Skin of body (tissue), 1 donor: ENCODE measurements at regions not wholly inside any gene's neighbourhood (a gene's known extent, or its start where the extent isn't known, plus 50 kb on each side); places are given as distances from the start of the nearest gene placed in this dataset.
"Not testable (repeated sequence)": the region's sequence is repeated elsewhere in the genome, so short reads cannot be mapped to it uniquely, and the experiment has no call there.

ENCODE experiments used
- DNase-seq: peaks from one replicate; lab custom pipeline; 2025; lab: John Stamatoyannopoulos, UW

DNA sequence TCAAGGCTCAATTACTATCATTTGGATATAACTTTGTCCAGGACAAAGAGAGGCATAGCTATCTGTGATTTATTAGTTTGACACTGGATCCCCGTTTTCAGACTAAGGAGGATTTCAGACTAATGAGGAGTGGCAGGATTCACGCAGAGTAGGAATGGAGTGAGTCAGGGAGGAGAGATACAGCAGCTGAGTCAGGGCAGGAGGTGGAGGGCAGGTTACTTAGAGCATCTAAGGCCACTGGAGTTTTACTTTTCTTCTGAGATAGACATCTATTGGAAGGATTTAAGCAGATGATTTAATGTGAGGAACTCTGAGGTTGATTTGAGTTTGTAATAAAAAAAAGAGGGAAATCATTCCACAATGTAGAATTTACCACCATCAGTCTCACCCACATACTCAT lies 110.6 kb downstream of the RPIA start:
- not testable (repeated sequence) for DNase-seq

GRCh38 chr2:88807237-88807962 lies 115.9 kb downstream of the RPIA start:
- DNase-seq = no peak

DNA sequence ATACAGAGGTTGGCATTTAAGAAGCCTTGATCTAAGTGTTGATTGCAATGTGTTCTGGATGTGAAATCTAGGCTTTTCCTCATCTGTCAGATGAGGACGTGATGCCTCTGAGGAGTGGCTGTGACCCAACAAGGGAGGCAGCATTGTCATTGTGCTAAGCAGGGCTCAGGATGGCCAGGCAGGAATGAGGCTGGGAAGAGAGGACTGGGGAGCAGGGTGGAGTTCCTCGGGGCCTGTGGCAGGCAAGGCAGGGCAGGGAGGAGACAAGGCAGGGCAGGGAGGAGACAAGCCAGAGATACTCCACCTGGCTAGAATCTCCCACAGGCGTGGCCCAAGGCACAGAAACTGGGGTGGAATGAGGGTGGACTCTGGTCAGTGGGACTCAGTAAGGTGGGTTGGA lies 116.6 kb downstream of the RPIA start:
- DNase-seq = no peak

GRCh38 chr2:88808652-88809051 lies 117.2 kb downstream of the RPIA start:
- DNase-seq = no peak

- DNase-seq = no peak
Measured at GRCh38 chr2:88809216-88809615, 117.7 kb downstream of the RPIA start.

DNA sequence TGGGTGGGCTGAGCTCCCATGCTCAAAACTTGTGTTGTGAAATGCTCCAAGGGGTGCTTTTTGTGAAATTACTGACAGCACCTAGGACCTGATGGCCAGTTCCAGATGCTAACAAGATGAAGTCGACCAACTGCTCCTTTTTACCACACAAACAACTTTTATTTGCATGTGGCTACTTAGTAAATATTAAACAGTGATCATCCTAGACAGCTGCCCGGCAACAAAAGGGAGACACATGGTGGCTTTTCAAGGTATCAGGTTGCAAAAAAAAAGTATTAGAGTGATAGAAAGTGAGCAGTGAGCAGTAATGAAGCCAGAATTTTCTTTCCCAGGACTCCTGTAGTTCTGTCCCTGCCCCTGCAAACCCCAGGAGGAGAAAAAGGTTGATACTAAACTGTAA lies 118.5 kb downstream of the RPIA start:
- no peak for DNase-seq

DNA sequence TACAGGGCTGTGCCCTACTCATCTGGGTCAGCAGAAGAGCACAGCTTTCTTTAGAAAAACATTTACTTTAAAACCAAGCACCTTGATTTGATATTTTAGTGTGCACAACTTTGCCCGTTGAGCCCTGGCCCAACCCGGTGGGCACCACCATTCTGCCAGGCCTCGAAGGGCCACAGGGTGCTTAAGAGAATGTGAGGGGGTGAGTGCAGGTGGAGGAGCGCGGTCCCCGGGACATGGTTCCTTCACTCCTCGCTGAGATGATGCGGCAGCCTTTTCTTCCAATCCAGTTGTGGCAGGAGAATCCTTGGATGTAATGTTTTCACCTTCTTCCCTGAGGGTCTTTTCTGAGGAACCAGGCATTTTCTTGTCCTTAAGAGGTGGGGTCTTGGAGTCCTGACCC lies 119.0 kb downstream of the RPIA start:
- DNase-seq = no peak

GRCh38 chr2:88811233-88811632 lies 119.8 kb downstream of the RPIA start:
- no peak for DNase-seq

DNA sequence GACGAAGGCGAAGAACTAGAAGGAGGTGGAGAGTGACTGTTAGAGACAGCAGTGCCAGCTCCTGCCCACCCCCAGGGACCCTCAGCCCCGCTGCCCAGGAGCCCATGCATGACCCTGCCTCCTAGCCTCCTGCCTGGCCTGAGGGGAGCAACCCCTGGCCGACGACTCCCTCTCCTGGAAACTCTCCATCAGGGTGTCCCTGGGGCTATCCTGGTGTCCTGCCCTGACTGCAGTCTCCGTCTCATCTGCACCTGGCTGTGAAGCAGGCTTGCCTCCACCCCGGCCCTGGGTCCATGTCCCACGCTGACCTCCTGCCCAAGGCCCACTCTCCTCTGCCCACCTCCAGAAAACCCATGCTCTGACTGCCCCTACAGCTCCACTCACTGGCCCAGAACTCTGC lies 120.2 kb downstream of the RPIA start:
- no peak for DNase-seq

DNA sequence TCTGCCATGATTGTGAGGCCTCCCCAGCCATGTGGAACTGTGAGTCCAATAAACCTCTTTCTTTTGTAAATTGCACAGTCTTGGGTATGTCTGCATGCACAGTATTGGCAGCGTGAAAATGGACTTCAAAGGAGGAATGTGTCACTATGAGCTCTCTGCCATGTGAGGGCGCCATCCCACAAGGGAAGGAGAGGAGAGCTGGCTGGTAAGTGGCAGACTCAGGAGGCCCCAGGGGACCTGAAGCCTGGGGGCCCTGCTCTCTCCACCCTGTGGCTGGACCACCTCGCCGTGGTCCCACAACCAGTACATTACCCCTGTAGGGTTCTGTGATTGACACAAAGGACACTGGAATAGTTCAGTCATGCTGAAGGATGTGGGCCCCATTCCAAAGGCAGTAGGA lies 122.1 kb downstream of the RPIA start:
- no peak for DNase-seq

- DNase-seq = no peak
Measured at GRCh38 chr2:88815282-88815681, 123.8 kb downstream of the RPIA start.

DNA sequence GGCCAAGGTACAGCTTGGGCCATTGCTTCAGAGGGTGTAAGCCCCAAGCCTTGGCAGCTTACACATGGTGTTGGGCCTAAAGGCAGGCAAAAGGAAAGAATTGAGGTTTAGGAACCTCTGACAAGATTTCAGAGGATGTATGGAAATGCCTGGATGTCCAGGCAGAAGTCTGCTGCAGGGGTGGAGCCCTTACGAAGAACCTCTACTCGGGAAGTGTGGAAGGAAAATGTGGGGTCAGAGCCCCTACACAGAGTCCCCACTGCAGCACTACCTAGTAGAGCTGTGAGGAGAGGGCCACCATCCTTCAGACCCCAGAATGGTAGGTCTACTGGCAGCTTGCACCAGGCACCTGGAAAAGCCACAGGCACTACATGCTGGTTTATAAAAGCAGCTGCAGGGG lies 124.2 kb downstream of the RPIA start:
- no peak for DNase-seq

DNA sequence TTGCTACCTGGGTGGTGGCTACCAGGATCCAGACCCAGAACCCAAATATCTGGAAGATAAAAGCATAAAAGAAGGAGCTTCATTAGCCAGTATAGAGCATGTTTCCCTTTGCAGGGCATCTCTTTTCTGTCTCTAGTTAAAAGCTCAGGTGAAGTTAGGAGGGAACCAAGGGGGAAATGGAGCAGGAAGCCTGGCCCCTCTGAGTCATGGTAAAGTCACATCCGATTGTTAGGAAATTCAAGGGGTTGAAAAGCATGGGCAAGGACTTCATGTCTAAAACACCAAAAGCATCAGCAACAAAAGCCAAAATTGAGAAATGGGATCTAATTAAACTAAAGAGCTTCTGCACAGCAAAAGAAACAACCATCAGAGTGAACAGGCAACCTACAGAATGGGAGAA lies 126.9 kb downstream of the RPIA start:
- DNase-seq = no peak

DNA sequence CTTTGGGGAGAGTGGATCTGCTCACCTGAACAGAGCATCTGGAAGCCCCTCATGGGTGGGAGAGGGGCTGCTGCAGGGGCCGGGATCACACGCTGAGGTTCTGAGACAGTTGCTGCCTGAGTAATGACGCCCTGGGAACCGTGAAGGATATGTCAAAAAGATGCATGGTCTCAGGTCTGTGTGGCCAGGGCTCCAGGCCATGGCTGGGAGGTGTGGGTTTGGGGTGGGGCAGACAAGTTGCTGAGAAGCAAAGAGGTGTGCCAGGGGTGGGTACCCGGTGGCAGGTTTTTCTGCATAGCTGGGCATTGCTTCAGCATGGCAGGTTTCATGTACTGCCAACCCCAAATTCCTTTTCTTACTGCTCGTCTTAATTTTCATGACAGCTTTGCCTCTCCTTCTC lies 133.5 kb downstream of the RPIA start:
- no peak for DNase-seq

GRCh38 chr2:88826399-88826798 lies 134.9 kb downstream of the RPIA start:
- no peak for DNase-seq

DNA sequence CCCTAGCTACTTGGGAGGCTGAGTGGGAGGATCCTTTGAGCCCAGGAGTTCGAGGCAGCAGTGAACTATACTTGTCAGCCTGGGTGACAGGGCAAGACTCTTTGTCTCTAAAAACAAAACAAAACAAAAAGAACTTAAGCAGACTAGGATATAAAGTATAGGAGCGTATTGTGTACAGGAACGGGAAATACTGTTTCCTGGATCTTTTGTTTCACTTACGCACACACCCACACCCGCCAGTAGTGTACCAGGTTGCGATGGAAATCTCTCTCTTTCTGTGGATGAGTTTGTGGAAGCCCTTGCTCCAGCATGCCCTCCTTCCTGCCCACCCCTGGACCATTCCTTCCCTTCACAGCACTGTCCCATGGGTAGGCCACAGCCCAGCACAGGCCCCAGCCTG lies 136.3 kb downstream of the RPIA start:
- DNase-seq = no peak

- no peak for DNase-seq
Measured at GRCh38 chr2:88828397-88829137, 137.1 kb downstream of the RPIA start.

- no peak for DNase-seq
Measured at GRCh38 chr2:88829607-88830463, 138.4 kb downstream of the RPIA start.

DNA sequence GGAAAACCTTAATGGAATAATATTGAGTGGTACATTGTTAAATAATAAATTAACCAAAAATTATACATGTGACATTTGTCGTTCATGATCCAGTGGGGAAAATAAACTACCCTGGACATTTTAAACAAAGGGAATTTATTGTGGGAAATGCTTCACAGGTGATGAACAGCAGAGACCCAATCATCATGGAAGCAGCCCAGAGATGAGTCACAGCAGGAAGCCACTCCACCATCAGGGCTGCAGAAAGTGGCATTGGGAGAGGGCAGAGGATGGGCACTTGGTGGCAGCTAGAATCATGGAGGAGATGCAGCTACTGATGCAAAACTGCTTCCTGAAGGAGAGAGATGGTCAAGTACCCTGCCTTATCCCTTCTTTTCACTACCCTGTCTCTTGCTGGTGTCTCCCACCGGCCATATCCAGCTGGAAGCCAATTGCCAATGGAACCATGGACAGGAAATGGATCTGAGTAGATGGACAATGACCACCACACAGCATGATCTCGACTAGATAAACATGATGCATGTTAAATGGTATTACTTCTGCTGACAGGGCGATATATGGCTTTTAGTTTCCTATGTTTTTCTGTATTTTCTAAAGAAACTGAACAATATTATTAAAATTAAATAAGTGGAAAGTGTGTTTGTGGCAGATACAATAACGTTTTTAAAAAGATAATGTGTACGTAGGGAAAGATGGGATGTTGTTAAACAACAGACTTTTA lies 139.8 kb downstream of the RPIA start:
- DNase-seq = no peak

- DNase-seq = no peak
Measured at GRCh38 chr2:88831792-88832248, 140.3 kb downstream of the RPIA start.

DNA sequence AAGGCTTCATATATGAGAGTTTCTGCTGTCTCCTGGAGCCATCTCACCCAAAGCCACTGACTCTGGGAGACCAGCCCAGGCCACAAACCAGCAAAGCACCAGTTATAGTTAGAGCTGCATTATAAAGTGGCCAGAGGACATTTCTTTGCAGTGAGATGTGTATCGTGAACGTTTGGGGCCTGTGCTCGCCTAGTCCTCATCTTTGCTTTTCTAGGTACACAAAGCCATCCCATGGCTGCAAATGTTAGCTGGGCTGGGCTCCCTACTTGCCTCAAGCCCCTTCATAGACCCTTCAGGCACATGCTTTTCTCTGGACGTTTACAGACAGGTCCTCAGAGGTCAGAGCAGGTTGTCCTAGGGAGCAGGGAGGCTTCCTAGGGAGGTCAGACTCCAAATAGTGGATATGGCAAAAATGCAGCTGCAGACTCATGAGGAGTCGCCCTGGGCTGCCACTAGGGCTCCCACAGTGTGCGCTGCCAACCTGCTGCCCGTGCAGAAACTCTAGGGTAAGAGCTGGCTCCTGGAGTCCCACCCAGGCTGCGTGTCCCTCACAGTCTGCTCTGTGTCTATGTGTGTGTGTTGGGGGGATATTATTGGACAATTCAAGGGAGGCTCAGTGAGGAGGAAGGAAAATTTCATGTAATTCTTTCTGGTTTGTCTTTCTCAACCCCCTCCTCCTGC lies 141.0 kb downstream of the RPIA start:
- no peak for DNase-seq
